HL-60 (cell line): ENCODE measurements at regions not wholly inside any gene's neighbourhood (a gene's known extent, or its start where the extent isn't known, plus 50 kb on each side); places are given as distances from the start of the nearest gene placed in this dataset.

Experiments used
- POLR2AphosphoS5 ChIP-seq: IDR thresholded peaks from 2 replicates; pipeline ENCODE4 v1.6.1; 2012; ENCODE audit warnings: low read depth
- TF ChIP-seq, protein P1 (sequence below): IDR thresholded peaks from one replicate; pipeline ENCODE4 v1.5.1; 2011; ENCODE audit warnings: low read length, control low read depth, inconsistent platforms; ENCODE audit not compliant: insufficient read depth
- TF ChIP-seq, protein P2 (sequence below): IDR thresholded peaks from 2 replicates; pipeline ENCODE4 v1.6.1; 2012; ENCODE audit warnings: low read depth; ENCODE audit not compliant: insufficient replicate concordance

DNA sequence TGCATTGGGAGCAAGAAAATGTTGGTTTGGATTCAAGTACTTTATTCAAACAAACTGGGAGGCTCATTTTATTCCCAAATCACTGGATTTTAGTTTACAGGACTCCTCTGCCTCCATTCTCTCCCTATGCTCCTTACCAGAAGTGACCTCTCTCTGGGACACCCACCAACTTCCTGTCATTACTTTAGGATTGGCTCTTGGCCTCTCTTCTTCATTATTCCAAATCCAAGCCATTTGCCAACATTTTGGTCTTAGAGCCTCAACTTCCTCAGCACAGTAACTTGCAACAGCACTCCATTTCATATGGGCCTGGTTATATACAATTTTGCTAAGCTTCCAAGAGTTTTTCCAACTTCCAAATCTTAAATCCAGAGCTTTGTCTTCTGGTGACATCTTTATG lies 432.1 kb downstream of the NR2F2 start:
- TF ChIP-seq, protein P1, sequence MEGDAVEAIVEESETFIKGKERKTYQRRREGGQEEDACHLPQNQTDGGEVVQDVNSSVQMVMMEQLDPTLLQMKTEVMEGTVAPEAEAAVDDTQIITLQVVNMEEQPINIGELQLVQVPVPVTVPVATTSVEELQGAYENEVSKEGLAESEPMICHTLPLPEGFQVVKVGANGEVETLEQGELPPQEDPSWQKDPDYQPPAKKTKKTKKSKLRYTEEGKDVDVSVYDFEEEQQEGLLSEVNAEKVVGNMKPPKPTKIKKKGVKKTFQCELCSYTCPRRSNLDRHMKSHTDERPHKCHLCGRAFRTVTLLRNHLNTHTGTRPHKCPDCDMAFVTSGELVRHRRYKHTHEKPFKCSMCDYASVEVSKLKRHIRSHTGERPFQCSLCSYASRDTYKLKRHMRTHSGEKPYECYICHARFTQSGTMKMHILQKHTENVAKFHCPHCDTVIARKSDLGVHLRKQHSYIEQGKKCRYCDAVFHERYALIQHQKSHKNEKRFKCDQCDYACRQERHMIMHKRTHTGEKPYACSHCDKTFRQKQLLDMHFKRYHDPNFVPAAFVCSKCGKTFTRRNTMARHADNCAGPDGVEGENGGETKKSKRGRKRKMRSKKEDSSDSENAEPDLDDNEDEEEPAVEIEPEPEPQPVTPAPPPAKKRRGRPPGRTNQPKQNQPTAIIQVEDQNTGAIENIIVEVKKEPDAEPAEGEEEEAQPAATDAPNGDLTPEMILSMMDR, result no peak
- no peak for TF ChIP-seq POLR2AphosphoS5
- TF ChIP-seq, protein P2, sequence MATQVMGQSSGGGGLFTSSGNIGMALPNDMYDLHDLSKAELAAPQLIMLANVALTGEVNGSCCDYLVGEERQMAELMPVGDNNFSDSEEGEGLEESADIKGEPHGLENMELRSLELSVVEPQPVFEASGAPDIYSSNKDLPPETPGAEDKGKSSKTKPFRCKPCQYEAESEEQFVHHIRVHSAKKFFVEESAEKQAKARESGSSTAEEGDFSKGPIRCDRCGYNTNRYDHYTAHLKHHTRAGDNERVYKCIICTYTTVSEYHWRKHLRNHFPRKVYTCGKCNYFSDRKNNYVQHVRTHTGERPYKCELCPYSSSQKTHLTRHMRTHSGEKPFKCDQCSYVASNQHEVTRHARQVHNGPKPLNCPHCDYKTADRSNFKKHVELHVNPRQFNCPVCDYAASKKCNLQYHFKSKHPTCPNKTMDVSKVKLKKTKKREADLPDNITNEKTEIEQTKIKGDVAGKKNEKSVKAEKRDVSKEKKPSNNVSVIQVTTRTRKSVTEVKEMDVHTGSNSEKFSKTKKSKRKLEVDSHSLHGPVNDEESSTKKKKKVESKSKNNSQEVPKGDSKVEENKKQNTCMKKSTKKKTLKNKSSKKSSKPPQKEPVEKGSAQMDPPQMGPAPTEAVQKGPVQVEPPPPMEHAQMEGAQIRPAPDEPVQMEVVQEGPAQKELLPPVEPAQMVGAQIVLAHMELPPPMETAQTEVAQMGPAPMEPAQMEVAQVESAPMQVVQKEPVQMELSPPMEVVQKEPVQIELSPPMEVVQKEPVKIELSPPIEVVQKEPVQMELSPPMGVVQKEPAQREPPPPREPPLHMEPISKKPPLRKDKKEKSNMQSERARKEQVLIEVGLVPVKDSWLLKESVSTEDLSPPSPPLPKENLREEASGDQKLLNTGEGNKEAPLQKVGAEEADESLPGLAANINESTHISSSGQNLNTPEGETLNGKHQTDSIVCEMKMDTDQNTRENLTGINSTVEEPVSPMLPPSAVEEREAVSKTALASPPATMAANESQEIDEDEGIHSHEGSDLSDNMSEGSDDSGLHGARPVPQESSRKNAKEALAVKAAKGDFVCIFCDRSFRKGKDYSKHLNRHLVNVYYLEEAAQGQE, result no peak
